Fibroblast of lung (primary cell): ENCODE measurements at regions not wholly inside any gene's neighbourhood (a gene's known extent, or its start where the extent isn't known, plus 50 kb on each side); places are given as distances from the start of the nearest gene placed in this dataset.

Experiments used
- DNase-seq, 2 donors: peaks; one replicate each; pipeline versions ENCODE4 v3.0.0 to v3.0.0-alpha.2; 2010; ENCODE audit warnings: low read depth in 2 of 2
- H2AFZ ChIP-seq: 2 replicates; pipeline ENCODE4 v1.5.1; 2012; ENCODE audit warnings: low read length, control low read depth, inconsistent platforms
- H3K27ac ChIP-seq: 2 replicates; pipeline ENCODE4 v1.5.1; 2011; ENCODE audit warnings: low read length, control low read depth; ENCODE audit not compliant: insufficient read depth
- H3K27me3 ChIP-seq: 2 replicates; pipeline ENCODE4 v1.5.1; 2011; ENCODE audit warnings: mild to moderate bottlenecking, low read length; ENCODE audit not compliant: control insufficient read depth, insufficient read depth
- H3K36me3 ChIP-seq: 2 replicates; pipeline ENCODE4 v1.5.1; 2011; ENCODE audit warnings: low read length; ENCODE audit not compliant: control insufficient read depth, insufficient read depth
- H3K4me1 ChIP-seq: 2 replicates; pipeline ENCODE4 v1.5.1; 2011; ENCODE audit warnings: low read length; ENCODE audit not compliant: control insufficient read depth, insufficient read depth; ENCODE audit errors: extremely low read depth
- H3K4me2 ChIP-seq: 2 replicates; pipeline ENCODE4 v1.5.1; 2011; ENCODE audit warnings: low read length, control low read depth; ENCODE audit not compliant: insufficient read depth; ENCODE audit errors: extremely low read depth
- H3K4me3 ChIP-seq, 4 experiments: fragments of 200-600 bp in 1 of 4; sonication (generic) in 1 of 4; replicated peaks in 1 of 4; 2 replicates each; pipeline ENCODE4 v1.5.1; 2011 to 2016; ENCODE audit warnings: low read length in 4 of 4, low read depth in 3 of 4, mild to moderate bottlenecking in 3 of 4, control low read depth in 2 of 4, inconsistent platforms in 1 of 4, mixed read lengths in 1 of 4; ENCODE audit not compliant: insufficient read depth in 1 of 4; ENCODE audit errors: control extremely low read depth in 1 of 4
- H3K79me2 ChIP-seq: 2 replicates; pipeline ENCODE4 v1.5.1; 2012; ENCODE audit warnings: mild to moderate bottlenecking, low read length, inconsistent platforms; ENCODE audit not compliant: control insufficient read depth, insufficient read depth
- H3K9ac ChIP-seq: 2 replicates; pipeline ENCODE4 v1.5.1; 2011; ENCODE audit warnings: mild to moderate bottlenecking, low read length, control low read depth; ENCODE audit not compliant: insufficient read depth
- H3K9me3 ChIP-seq: 2 replicates; pipeline ENCODE4 v1.5.1; 2012; ENCODE audit warnings: low read depth, low read length; ENCODE audit not compliant: control insufficient read depth, insufficient read depth
- H4K20me1 ChIP-seq: 2 replicates; pipeline ENCODE4 v1.5.1; 2011; ENCODE audit warnings: low read length; ENCODE audit not compliant: control insufficient read depth, insufficient read depth; ENCODE audit errors: extremely low read depth
- CTCF ChIP-seq, 2 donors: IDR thresholded peaks in 1 of 2; conservative IDR thresholded peaks in 1 of 2; 1 replicate in 1 of 2; 2 replicates in 1 of 2; pipeline ENCODE4 v1.5.1; 2011 to 2012; ENCODE audit warnings: low read length in 2 of 2, control low read depth in 1 of 2, inconsistent platforms in 1 of 2, low read depth in 1 of 2, mild to moderate bottlenecking in 1 of 2
- EZH2 ChIP-seq: IDR thresholded peaks from 2 replicates; pipeline ENCODE4 v1.5.1; 2012; ENCODE audit warnings: low read length, control low read depth, mild to moderate bottlenecking; ENCODE audit errors: missing control alignments

- DNase-seq, result no peak
- no peaks in the 10 kb centered on the region for H3K36me3 ChIP-seq
- no peak overlapping the region for H3K4me2 ChIP-seq
- H2AFZ ChIP-seq, result no peak overlapping the region
- no peaks in the 10 kb centered on the region for H3K79me2 ChIP-seq
- TF ChIP-seq CTCF (conservative IDR thresholded peaks at IDR 0.05 in 1 of 2, IDR thresholded peaks at IDR 0.05 in 1 of 2; ENCODE audit: low read depth in 1 of 2, low read length in 2 of 2), result no peak
- TF ChIP-seq EZH2, result no peak
- no peaks in the 10 kb centered on the region for H4K20me1 ChIP-seq
- no peak overlapping the region for H3K27ac ChIP-seq
- H3K4me1 ChIP-seq, result no peaks in the 10 kb centered on the region
- H3K4me3 ChIP-seq, result no peak overlapping the region
- no peaks in the 10 kb centered on the region for H3K9me3 ChIP-seq
- H3K9ac ChIP-seq, result no peak overlapping the region
- H3K27me3 ChIP-seq, result no peaks in the 10 kb centered on the region
These were observed 272.4 kb upstream of the NRXN1 start for GRCh38 chr2:51304311-51304710.

- H2AFZ ChIP-seq, result no peak overlapping the region
- TF ChIP-seq EZH2, result no peak
- TF ChIP-seq CTCF (conservative IDR thresholded peaks at IDR 0.05 in 1 of 2, IDR thresholded peaks at IDR 0.05 in 1 of 2; ENCODE audit: low read depth in 1 of 2, low read length in 2 of 2), result no peak
- DNase-seq, result peak in 1 of 2 donors; percentile 20
- H3K4me3 ChIP-seq, result no peak overlapping the region
- no peak overlapping the region for H3K27ac ChIP-seq
- no peaks in the 10 kb centered on the region for H3K36me3 ChIP-seq
- no peaks in the 10 kb centered on the region for H3K79me2 ChIP-seq
- no peaks in the 10 kb centered on the region for H3K27me3 ChIP-seq
- no peak overlapping the region for H3K9ac ChIP-seq
- H3K9me3 ChIP-seq, result no peaks in the 10 kb centered on the region
- no peaks in the 10 kb centered on the region for H3K4me1 ChIP-seq
- no peaks in the 10 kb centered on the region for H4K20me1 ChIP-seq
- no peak overlapping the region for H3K4me2 ChIP-seq
These were observed 269.4 kb upstream of the NRXN1 start for GRCh38 chr2:51301381-51301780.

- no peaks in the 10 kb centered on the region for H4K20me1 ChIP-seq
- no peak overlapping the region for H2AFZ ChIP-seq
- H3K9ac ChIP-seq, result no peak overlapping the region
- H3K79me2 ChIP-seq, result no peaks in the 10 kb centered on the region
- H3K4me1 ChIP-seq, result no peaks in the 10 kb centered on the region
- no peaks in the 10 kb centered on the region for H3K9me3 ChIP-seq
- DNase-seq, result no peak
- H3K4me3 ChIP-seq, result no peak overlapping the region
- H3K27ac ChIP-seq, result no peak overlapping the region
- no peak overlapping the region for H3K4me2 ChIP-seq
- no peaks in the 10 kb centered on the region for H3K36me3 ChIP-seq
- TF ChIP-seq CTCF (conservative IDR thresholded peaks at IDR 0.05 in 1 of 2, IDR thresholded peaks at IDR 0.05 in 1 of 2; ENCODE audit: low read depth in 1 of 2, low read length in 2 of 2) (no peak), EZH2 (no peak)
- H3K27me3 ChIP-seq, result no peaks in the 10 kb centered on the region
These were observed 267.4 kb upstream of the NRXN1 start for GRCh38 chr2:51299370-51299769.
